Natural killer cell (primary cell): ENCODE measurements at regions not wholly inside any gene's neighbourhood (a gene's known extent, or its start where the extent isn't known, plus 50 kb on each side); places are given as distances from the start of the nearest gene placed in this dataset.

Experiments
- ATAC-seq, 3 donors: fragments of 150-1000 bp in 2 of 3; fragments of 200-7000 bp in 1 of 3; cut with Tn5 transposase; 1 replicate in 1 of 3; 2 replicates in 2 of 3; pipeline ENCODE4 v1.10.0; 2021; ENCODE audit warnings: mild to moderate bottlenecking in 2 of 3, moderate library complexity in 2 of 3
- DNase-seq, 2 donors: peaks; one replicate each; pipeline versions ENCODE4 v3.0.0 to v3.0.0-alpha.2; 2013 to 2021; ENCODE audit warnings: mixed read lengths in 1 of 2
- H3K27ac ChIP-seq: one replicate; pipeline ENCODE4 v1.5.1; 2013; ENCODE audit warnings: mild to moderate bottlenecking, low read length
- H3K27me3 ChIP-seq: one replicate; pipeline ENCODE4 v1.6.1; 2013; ENCODE audit warnings: low read length; ENCODE audit not compliant: control insufficient read depth, insufficient read depth
- H3K36me3 ChIP-seq: one replicate; pipeline ENCODE4 v1.6.1; 2013; ENCODE audit warnings: low read length; ENCODE audit not compliant: control insufficient read depth, insufficient read depth
- H3K4me1 ChIP-seq: one replicate; pipeline ENCODE4 v1.6.1; 2013; ENCODE audit warnings: low read length; ENCODE audit not compliant: control insufficient read depth, insufficient read depth
- H3K4me3 ChIP-seq: one replicate; pipeline ENCODE4 v1.5.1; 2013; ENCODE audit warnings: low read length
- H3K9me3 ChIP-seq: one replicate; pipeline ENCODE4 v1.6.1; 2013; ENCODE audit warnings: low read length; ENCODE audit not compliant: control insufficient read depth, insufficient read depth
- H3K27ac Mint-ChIP-seq, 2 donors: one replicate each; pipeline ENCODE4 v1.8.0; 2022; ENCODE audit warnings: mild to moderate bottlenecking in 2 of 2, mixed read lengths in 2 of 2, moderate library complexity in 1 of 2
- H3K27me3 Mint-ChIP-seq, 2 donors: one replicate each; pipeline ENCODE4 v1.8.0; 2022; ENCODE audit warnings: low read depth in 2 of 2, mixed read lengths in 2 of 2
- H3K36me3 Mint-ChIP-seq: one replicate; pipeline ENCODE4 v1.8.0; 2022; ENCODE audit warnings: mixed read lengths
- H3K4me1 Mint-ChIP-seq, 2 donors: one replicate each; pipeline ENCODE4 v1.8.0; 2022; ENCODE audit warnings: mixed read lengths in 2 of 2
- H3K4me3 Mint-ChIP-seq: one replicate; pipeline ENCODE4 v1.8.0; 2022; ENCODE audit warnings: mild to moderate bottlenecking, moderate library complexity, mixed read lengths
- H3K9me3 Mint-ChIP-seq, 2 donors: one replicate each; pipeline ENCODE4 v1.8.0; 2022; ENCODE audit warnings: mixed read lengths in 2 of 2
- CTCF ChIP-seq: fragments of 200-600 bp; IDR thresholded peaks from one replicate; pipeline ENCODE4 v1.8.0; 2022; ENCODE audit warnings: antibody characterized with exemption
- WGBS: methylation state at CpG from one replicate; pipeline ENCODE4 v1.1.7; 2013; ENCODE audit warnings: missing lambda C conversion rate; ENCODE audit not compliant: insufficient coverage; 5-methylcytosine and 5-hydroxymethylcytosine counted together
- intact Hi-C: fragments of 100-400 bp; cut with micrococcal nuclease; formaldehyde crosslinking; loops from one replicate; pipeline ENCODE4 v1.14.2; 2022

DNA sequence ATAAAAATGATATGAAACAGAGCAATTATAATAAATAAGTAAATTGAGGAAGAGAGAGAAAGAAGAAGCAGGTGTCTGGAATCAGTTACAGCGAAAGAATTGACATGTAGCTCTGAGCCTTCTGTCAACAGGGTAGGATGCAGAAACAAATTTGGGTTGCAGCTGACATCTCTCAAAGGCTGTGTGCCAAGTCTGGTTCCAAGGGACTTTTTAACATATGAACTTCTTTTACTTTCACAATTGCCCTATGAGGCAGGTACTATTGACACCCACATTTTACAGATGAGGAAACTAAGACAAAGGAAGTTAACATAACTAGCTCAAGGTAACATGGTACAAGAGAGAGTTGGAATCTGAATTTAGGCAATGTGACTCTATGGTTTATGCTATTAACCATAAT, 260.0 kb downstream of the ASXL3 start:
- no peak overlapping the region for H3K27ac Mint-ChIP-seq
- Histone ChIP-seq H3K4me1 (no peaks in the 10 kb centered on the region), H3K9me3 (no peaks in the 10 kb centered on the region), H3K4me3 (no peak overlapping the region), H3K27ac (no peak overlapping the region), H3K36me3 (no peaks in the 10 kb centered on the region), H3K27me3 (no peaks in the 10 kb centered on the region)
- peaks cover 6 to 8% of the 10 kb centered on the region in 2 donors for H3K9me3 Mint-ChIP-seq
- ATAC-seq (no peak), DNase-seq (no peak)
- no peaks in the 10 kb centered on the region for H3K4me1 Mint-ChIP-seq
- H3K4me3 Mint-ChIP-seq = no peak overlapping the region
- TF ChIP-seq CTCF = no peak
- no peaks in the 10 kb centered on the region for H3K27me3 Mint-ChIP-seq
- peaks cover 4% of the 10 kb centered on the region for H3K36me3 Mint-ChIP-seq
- intact Hi-C loops = no loop called here
- 96% methylated on average over 1 of the region's 1 CpG for WGBS

- H3K4me1 ChIP-seq = no peaks in the 10 kb centered on the region
- H3K9me3 Mint-ChIP-seq = peaks cover 4 to 6% of the 10 kb centered on the region in 2 donors
- H3K4me3 Mint-ChIP-seq = no peak overlapping the region
- no peaks in the 10 kb centered on the region for H3K27me3 ChIP-seq
- H3K27me3 Mint-ChIP-seq = no peaks in the 10 kb centered on the region
- no peaks in the 10 kb centered on the region for H3K4me1 Mint-ChIP-seq
- H3K27ac Mint-ChIP-seq = no peak overlapping the region
- peaks cover 8% of the 10 kb centered on the region for H3K36me3 Mint-ChIP-seq
- no peaks in the 10 kb centered on the region for H3K9me3 ChIP-seq
- H3K4me3 ChIP-seq = no peak overlapping the region
- TF ChIP-seq CTCF = no peak
- intact Hi-C loops = no loop called here
- ATAC-seq (no peak), DNase-seq (no peak)
- no peak overlapping the region for H3K27ac ChIP-seq
- no peaks in the 10 kb centered on the region for H3K36me3 ChIP-seq
Observed at GRCh38 chr18:33837191-33837590, 259.2 kb downstream of the ASXL3 start.

DNA sequence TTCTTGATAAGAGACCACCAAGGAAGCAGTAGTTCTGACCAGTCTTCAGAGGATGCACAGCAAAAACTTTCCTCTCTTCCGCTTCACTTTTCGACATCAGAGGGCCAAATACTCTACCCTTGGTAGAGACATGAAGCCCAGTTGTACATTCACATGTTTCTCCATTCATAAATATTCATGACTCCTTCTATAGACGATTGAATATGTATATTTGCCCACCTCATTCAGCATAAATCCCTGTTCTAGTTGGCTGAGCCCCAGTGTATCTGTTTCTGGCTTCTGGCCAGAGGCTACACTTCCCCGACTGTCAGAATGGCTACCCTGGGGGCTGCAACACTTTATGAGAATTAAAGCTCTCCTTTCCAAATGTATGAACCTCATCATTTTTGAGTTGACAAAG, 258.5 kb downstream of the ASXL3 start:
- Mint-ChIP-seq H3K27me3 (no peaks in the 10 kb centered on the region), H3K36me3 (peaks cover 8% of the 10 kb centered on the region), H3K27ac (no peak overlapping the region), H3K4me1 (no peaks in the 10 kb centered on the region), H3K4me3 (no peak overlapping the region), H3K9me3 (peaks cover 6 to 8% of the 10 kb centered on the region in 2 donors)
- no peak for DNase-seq
- H3K9me3 ChIP-seq = no peaks in the 10 kb centered on the region
- no peak for TF ChIP-seq CTCF
- no peak for ATAC-seq
- H3K4me3 ChIP-seq = no peak overlapping the region
- no peak overlapping the region for H3K27ac ChIP-seq
- no peaks in the 10 kb centered on the region for H3K4me1 ChIP-seq
- intact Hi-C loops = no loop called here
- H3K36me3 ChIP-seq = no peaks in the 10 kb centered on the region
- no peaks in the 10 kb centered on the region for H3K27me3 ChIP-seq
- 83% methylated on average over 4 of the region's 4 CpGs for WGBS

DNA sequence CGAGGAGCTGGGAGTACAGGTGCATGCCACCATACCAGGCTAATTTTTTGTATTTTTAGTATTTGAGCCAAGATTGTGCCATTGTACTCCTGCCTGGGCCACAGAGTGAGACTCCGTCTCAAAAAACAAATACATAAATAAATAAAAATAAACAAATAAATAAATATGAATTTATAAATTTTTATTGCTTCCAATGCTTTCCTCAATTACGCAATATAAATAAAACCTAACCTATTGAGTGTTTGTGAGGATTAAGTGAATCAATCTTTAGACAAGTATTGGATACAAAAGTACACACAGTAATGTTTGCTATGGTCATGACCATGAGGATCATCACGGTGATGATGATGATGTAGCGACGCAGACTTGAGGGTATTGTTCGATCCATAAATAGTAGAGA, 257.4 kb downstream of the ASXL3 start:
- Histone ChIP-seq H3K36me3 (no peaks in the 10 kb centered on the region), H3K4me1 (no peaks in the 10 kb centered on the region), H3K27me3 (no peaks in the 10 kb centered on the region), H3K27ac (no peak overlapping the region), H3K4me3 (no peak overlapping the region), H3K9me3 (no peaks in the 10 kb centered on the region)
- no peak for TF ChIP-seq CTCF
- ATAC-seq (no peak), DNase-seq (no peak)
- intact Hi-C loops = no loop called here
- no peaks in the 10 kb centered on the region for H3K4me1 Mint-ChIP-seq
- 92% methylated on average over 5 of the region's 7 CpGs for WGBS
- peaks cover 8% of the 10 kb centered on the region for H3K36me3 Mint-ChIP-seq
- H3K9me3 Mint-ChIP-seq = peaks cover 10 to 12% of the 10 kb centered on the region in 2 donors
- H3K27me3 Mint-ChIP-seq = no peaks in the 10 kb centered on the region
- H3K27ac Mint-ChIP-seq = no peak overlapping the region
- H3K4me3 Mint-ChIP-seq = no peak overlapping the region
